Upper lobe of left lung (tissue), 4 donors: ENCODE measurements at regions not wholly inside any gene's neighbourhood (a gene's known extent, or its start where the extent isn't known, plus 50 kb on each side); places are given as distances from the start of the nearest gene placed in this dataset.

Experiments used
- CTCF ChIP-seq, 6 experiments: fragments of 450-650 bp in 4 of 6; fragments of 200-600 bp in 2 of 6; sonication (generic) in 2 of 6; IDR thresholded peaks; one replicate each; pipeline ENCODE4 v1.5.1; 2016 to 2019; ENCODE audit warnings: antibody characterized with exemption in 6 of 6
- EP300 ChIP-seq, 4 donors: sonication (generic); formaldehyde crosslinking; IDR thresholded peaks; one replicate each; pipeline ENCODE4 v1.5.1; 2017; ENCODE audit warnings: antibody characterized with exemption in 4 of 4, control low read depth in 2 of 4
- POLR2A ChIP-seq, 4 donors: fragments of 450-650 bp; IDR thresholded peaks; one replicate each; pipeline ENCODE4 v1.5.1; 2016 to 2017; ENCODE audit warnings: antibody characterized with exemption in 4 of 4, mild to moderate bottlenecking in 2 of 4
- POLR2AphosphoS5 ChIP-seq, 2 donors: sonication (generic); formaldehyde crosslinking; IDR thresholded peaks; one replicate each; pipeline ENCODE4 v1.5.1; 2017; ENCODE audit warnings: antibody characterized with exemption in 2 of 2

- TF ChIP-seq POLR2AphosphoS5 (IDR thresholded peaks at IDR 0.05), result no peak
- no peak for TF ChIP-seq POLR2A (IDR thresholded peaks at IDR 0.05)
- no peak for TF ChIP-seq CTCF (IDR thresholded peaks at IDR 0.05)
- no peak for TF ChIP-seq EP300 (IDR thresholded peaks at IDR 0.05)
Measured at GRCh38 chr12:65567820-65568219, 256.5 kb upstream of the HMGA2 start.
